ENCODE measurements at regions not wholly inside any gene's neighbourhood (a gene's known extent, or its start where the extent isn't known, plus 50 kb on each side); places are given as distances from the start of the nearest gene placed in this dataset.

GRCh38 chr5:96087939-96088338, 126.3 kb upstream of the ELL2 start:
- Histone ChIP-seq H2BK20ac (ENCODE audit: low read length) (no peak overlapping the region), H2BK5ac (ENCODE audit: low read depth, low read length) (no peak overlapping the region), H4K91ac (replicated peaks; ENCODE audit: insufficient read length, low read length) (no peak overlapping the region), H3K4ac (replicated peaks; ENCODE audit: insufficient read length, low read depth, low read length) (no peak overlapping the region), H4K20me1 (replicated peaks in 1 of 2; ENCODE audit: control insufficient read depth in 1 of 2, insufficient read depth in 2 of 2, low read length in 2 of 2) (no peaks in the 10 kb centered on the region), H3K36me3 (ENCODE audit: control insufficient read depth in 2 of 4, insufficient read depth in 4 of 4, low read length in 3 of 4) (no peaks in the 10 kb centered on the region), H2BK120ac (replicated peaks; ENCODE audit: low read depth, low read length) (peak overlapping the region; percentile 33), H3K18ac (ENCODE audit: extremely low read depth, low read length) (no peak overlapping the region), H3K9ac (replicated peaks in 1 of 4; ENCODE audit: extremely low read depth in 1 of 4, low read depth in 3 of 4, low read length in 3 of 4) (no peak overlapping the region), H2AFZ (ENCODE audit: low read length) (no peak overlapping the region), H3K4me2 (ENCODE audit: insufficient read depth in 1 of 2, low read depth in 2 of 2, low read length in 2 of 2) (no peak overlapping the region), H3K23me2 (ENCODE audit: low read depth, low read length) (no peaks in the 10 kb centered on the region; the same call in 1 of the 2 replicates), H4K8ac (ENCODE audit: extremely low read depth, insufficient read depth, low read length) (no peak overlapping the region), H3K79me1 (ENCODE audit: low read depth, low read length) (no peaks in the 10 kb centered on the region), H2BK15ac (ENCODE audit: low read length) (no peak overlapping the region), H4K5ac (ENCODE audit: insufficient read length, low read depth, low read length) (no peak overlapping the region), H3K27ac (ENCODE audit: low read depth, low read length) (no peak overlapping the region), H2BK12ac (ENCODE audit: low read depth, low read length) (no peak overlapping the region), H2AK5ac (ENCODE audit: low read depth, low read length) (no peak overlapping the region), H3K79me2 (ENCODE audit: control insufficient read depth in 1 of 2, insufficient read depth in 2 of 2, low read length in 2 of 2) (no peaks in the 10 kb centered on the region), H3K23ac (ENCODE audit: insufficient read length) (no peak overlapping the region), H3K14ac (ENCODE audit: insufficient read length) (no peak overlapping the region), H3K9me3 (ENCODE audit: insufficient read depth in 2 of 2, low read depth in 1 of 2, low read length in 1 of 2) (no peaks in the 10 kb centered on the region), H3K4me1 (replicated peaks in 1 of 4; ENCODE audit: control insufficient read depth in 3 of 4, insufficient read depth in 4 of 4, low read length in 3 of 4) (peaks cover 3 to 16% (median 13%) of the 10 kb centered on the region in 4 experiments; a peak in 6 of 7 replicates), H3K27me3 (replicated peaks in 1 of 4; ENCODE audit: control insufficient read depth in 3 of 4, extremely low read depth in 1 of 4, insufficient read depth in 3 of 4, low read length in 3 of 4) (no peaks in the 10 kb centered on the region), H3K56ac (replicated peaks; ENCODE audit: insufficient read length, low read depth, low read length) (no peak overlapping the region), H3K4me3 (ENCODE audit: extremely low read depth in 1 of 4, insufficient read depth in 2 of 4, low read depth in 3 of 4, low read length in 4 of 4) (no peak overlapping the region)
- ChIA-PET CTCF (ENCODE audit: partially characterized antibody) (interaction anchor here (1.4 kb wide), 1 partner anchor 87 kb away, joined by 3 read pairs; no protein-coding TSS in a partner anchor), POLR2A (ENCODE audit: partially characterized antibody) (no interaction called here)
- WGBS, 2 experiments (ENCODE audit: extremely low coverage in 1 of 2, insufficient coverage in 1 of 2, insufficient read length in 1 of 2, insufficient replicate concordance in 2 of 2, low coverage in 1 of 2, low lambda C conversion rate in 2 of 2, missing lambda C conversion rate in 1 of 2) = 76% methylated on average over 3 of the region's 3 CpGs; no CpG with 5 or more reads in 1 of the 2 experiments
- no peak for FAIRE-seq
- DNase-seq (ENCODE audit: low read depth in 1 of 2, low spot score in 2 of 2) = no peak
- TF ChIP-seq EGR1 (IDR thresholded peaks at IDR 0.05; ENCODE audit: borderline replicate concordance, low read depth, low read length) = no peak
- no peak for TF ChIP-seq TAF1 (IDR thresholded peaks at IDR 0.05; ENCODE audit: low read depth, low read length)
- TF ChIP-seq POU5F1 (IDR thresholded peaks at IDR 0.05; ENCODE audit: low read depth, low read length) = no peak
- TF ChIP-seq CTBP2 (IDR thresholded peaks at IDR 0.05; ENCODE audit: borderline replicate concordance, insufficient read depth, insufficient read length, low read length) = no peak

Data from H1 (cell line).